ENCODE measurements at regions not wholly inside any gene's neighbourhood (a gene's known extent, or its start where the extent isn't known, plus 50 kb on each side); places are given as distances from the start of the nearest gene placed in this dataset.

- TF ChIP-seq, protein P1, sequence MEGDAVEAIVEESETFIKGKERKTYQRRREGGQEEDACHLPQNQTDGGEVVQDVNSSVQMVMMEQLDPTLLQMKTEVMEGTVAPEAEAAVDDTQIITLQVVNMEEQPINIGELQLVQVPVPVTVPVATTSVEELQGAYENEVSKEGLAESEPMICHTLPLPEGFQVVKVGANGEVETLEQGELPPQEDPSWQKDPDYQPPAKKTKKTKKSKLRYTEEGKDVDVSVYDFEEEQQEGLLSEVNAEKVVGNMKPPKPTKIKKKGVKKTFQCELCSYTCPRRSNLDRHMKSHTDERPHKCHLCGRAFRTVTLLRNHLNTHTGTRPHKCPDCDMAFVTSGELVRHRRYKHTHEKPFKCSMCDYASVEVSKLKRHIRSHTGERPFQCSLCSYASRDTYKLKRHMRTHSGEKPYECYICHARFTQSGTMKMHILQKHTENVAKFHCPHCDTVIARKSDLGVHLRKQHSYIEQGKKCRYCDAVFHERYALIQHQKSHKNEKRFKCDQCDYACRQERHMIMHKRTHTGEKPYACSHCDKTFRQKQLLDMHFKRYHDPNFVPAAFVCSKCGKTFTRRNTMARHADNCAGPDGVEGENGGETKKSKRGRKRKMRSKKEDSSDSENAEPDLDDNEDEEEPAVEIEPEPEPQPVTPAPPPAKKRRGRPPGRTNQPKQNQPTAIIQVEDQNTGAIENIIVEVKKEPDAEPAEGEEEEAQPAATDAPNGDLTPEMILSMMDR (IDR thresholded peaks at IDR 0.05; ENCODE audit: low read depth, low read length, poor library complexity, severe bottlenecking): no peak
- TF ChIP-seq EZH2phosphoT487 (IDR thresholded peaks at IDR 0.05; ENCODE audit: borderline replicate concordance, low read length): no peak
Observed at GRCh38 chr1:38671221-38671620, 188.4 kb downstream of the RRAGC start.

All from DOHH2 (cell line).